ENCODE measurements at regions not wholly inside any gene's neighbourhood (a gene's known extent, or its start where the extent isn't known, plus 50 kb on each side); places are given as distances from the start of the nearest gene placed in this dataset.

- Histone ChIP-seq H3K36me3 (ENCODE audit: control insufficient read depth, insufficient read depth, low read length) (no peaks in the 10 kb centered on the region), H3K4me1 (ENCODE audit: control insufficient read depth, insufficient read depth, low read length) (peaks cover 3% of the 10 kb centered on the region), H3K9me3 (ENCODE audit: control insufficient read depth, insufficient read depth, low read depth, low read length) (no peaks in the 10 kb centered on the region), H3K27ac (ENCODE audit: low read length) (no peak overlapping the region), H3K27me3 (ENCODE audit: control insufficient read depth, insufficient read depth, low read length) (no peaks in the 10 kb centered on the region), H3K4me3 (ENCODE audit: low read depth in 2 of 2, low read length in 2 of 2) (peak overlapping the region in 1 of 2 experiments; percentile 44; a peak in 1 of 4 replicates)
- ChIA-PET POLR2A (interaction anchor here (1.3 kb wide), 1 partner anchor 16 kb away, joined by 3 read pairs; a partner anchor contains a TSS), CTCF (no interaction called here)
- ATAC-seq (no peak), DNase-seq (ENCODE audit: low read depth, low spot score) (no peak)
- BruUV-seq (replicated peaks), result no TSS peak
- intact Hi-C loops (cut with micrococcal nuclease; ENCODE audit: unreplicated experiment) (no loop called here), in situ Hi-C loops (cut with HindIII; ENCODE audit: low pct_unique_long_range_greater_than_20kb, low sequenced_read_pairs) (no loop called here)
- TF ChIP-seq, protein P1, sequence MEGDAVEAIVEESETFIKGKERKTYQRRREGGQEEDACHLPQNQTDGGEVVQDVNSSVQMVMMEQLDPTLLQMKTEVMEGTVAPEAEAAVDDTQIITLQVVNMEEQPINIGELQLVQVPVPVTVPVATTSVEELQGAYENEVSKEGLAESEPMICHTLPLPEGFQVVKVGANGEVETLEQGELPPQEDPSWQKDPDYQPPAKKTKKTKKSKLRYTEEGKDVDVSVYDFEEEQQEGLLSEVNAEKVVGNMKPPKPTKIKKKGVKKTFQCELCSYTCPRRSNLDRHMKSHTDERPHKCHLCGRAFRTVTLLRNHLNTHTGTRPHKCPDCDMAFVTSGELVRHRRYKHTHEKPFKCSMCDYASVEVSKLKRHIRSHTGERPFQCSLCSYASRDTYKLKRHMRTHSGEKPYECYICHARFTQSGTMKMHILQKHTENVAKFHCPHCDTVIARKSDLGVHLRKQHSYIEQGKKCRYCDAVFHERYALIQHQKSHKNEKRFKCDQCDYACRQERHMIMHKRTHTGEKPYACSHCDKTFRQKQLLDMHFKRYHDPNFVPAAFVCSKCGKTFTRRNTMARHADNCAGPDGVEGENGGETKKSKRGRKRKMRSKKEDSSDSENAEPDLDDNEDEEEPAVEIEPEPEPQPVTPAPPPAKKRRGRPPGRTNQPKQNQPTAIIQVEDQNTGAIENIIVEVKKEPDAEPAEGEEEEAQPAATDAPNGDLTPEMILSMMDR (IDR thresholded peaks at IDR 0.05), result no peak
- TF ChIP-seq SIN3A (IDR thresholded peaks at IDR 0.05; ENCODE audit: borderline replicate concordance, insufficient read depth, low read depth, low read length), result no peak
- no peak for TF ChIP-seq TCF7L2 (IDR thresholded peaks at IDR 0.05; ENCODE audit: low read depth, low read length)
- TF ChIP-seq, protein P2, sequence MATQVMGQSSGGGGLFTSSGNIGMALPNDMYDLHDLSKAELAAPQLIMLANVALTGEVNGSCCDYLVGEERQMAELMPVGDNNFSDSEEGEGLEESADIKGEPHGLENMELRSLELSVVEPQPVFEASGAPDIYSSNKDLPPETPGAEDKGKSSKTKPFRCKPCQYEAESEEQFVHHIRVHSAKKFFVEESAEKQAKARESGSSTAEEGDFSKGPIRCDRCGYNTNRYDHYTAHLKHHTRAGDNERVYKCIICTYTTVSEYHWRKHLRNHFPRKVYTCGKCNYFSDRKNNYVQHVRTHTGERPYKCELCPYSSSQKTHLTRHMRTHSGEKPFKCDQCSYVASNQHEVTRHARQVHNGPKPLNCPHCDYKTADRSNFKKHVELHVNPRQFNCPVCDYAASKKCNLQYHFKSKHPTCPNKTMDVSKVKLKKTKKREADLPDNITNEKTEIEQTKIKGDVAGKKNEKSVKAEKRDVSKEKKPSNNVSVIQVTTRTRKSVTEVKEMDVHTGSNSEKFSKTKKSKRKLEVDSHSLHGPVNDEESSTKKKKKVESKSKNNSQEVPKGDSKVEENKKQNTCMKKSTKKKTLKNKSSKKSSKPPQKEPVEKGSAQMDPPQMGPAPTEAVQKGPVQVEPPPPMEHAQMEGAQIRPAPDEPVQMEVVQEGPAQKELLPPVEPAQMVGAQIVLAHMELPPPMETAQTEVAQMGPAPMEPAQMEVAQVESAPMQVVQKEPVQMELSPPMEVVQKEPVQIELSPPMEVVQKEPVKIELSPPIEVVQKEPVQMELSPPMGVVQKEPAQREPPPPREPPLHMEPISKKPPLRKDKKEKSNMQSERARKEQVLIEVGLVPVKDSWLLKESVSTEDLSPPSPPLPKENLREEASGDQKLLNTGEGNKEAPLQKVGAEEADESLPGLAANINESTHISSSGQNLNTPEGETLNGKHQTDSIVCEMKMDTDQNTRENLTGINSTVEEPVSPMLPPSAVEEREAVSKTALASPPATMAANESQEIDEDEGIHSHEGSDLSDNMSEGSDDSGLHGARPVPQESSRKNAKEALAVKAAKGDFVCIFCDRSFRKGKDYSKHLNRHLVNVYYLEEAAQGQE (IDR thresholded peaks at IDR 0.05; ENCODE audit: insufficient read depth in 1 of 2, low read depth in 2 of 2, low read length in 1 of 2), result no peak
- TF ChIP-seq POLR2AphosphoS5 (IDR thresholded peaks at IDR 0.05; ENCODE audit: low read depth, low read length), result no peak
Measured at GRCh38 chr6:26250698-26251044, 114.3 kb upstream of the BTN3A2 start.

- H3K9me3 ChIP-seq (ENCODE audit: control insufficient read depth, insufficient read depth, low read depth, low read length), result no peaks in the 10 kb centered on the region
- DNase-seq (ENCODE audit: low read depth, low spot score), result no peak
- in situ Hi-C loops (cut with HindIII; ENCODE audit: low pct_unique_long_range_greater_than_20kb, low sequenced_read_pairs), result no loop called here
- H3K27me3 ChIP-seq (ENCODE audit: control insufficient read depth, insufficient read depth, low read length), result no peaks in the 10 kb centered on the region
- ChIA-PET CTCF (no interaction called here), POLR2A (interaction anchor here (1.3 kb wide), 1 partner anchor 17 kb away, joined by 3 read pairs; a partner anchor contains a TSS)
- ATAC-seq, result no peak
- intact Hi-C loops (cut with micrococcal nuclease; ENCODE audit: unreplicated experiment), result no loop called here
- BruUV-seq (replicated peaks), result no TSS peak
- TF ChIP-seq, protein P1 (IDR thresholded peaks at IDR 0.05), result no peak
- TF ChIP-seq, protein P2 (IDR thresholded peaks at IDR 0.05; ENCODE audit: insufficient read depth in 1 of 2, low read depth in 2 of 2, low read length in 1 of 2), result no peak
- TF ChIP-seq POLR2AphosphoS5 (IDR thresholded peaks at IDR 0.05; ENCODE audit: low read depth, low read length) (no peak), TCF7L2 (IDR thresholded peaks at IDR 0.05; ENCODE audit: low read depth, low read length) (no peak), SIN3A (IDR thresholded peaks at IDR 0.05; ENCODE audit: borderline replicate concordance, insufficient read depth, low read depth, low read length) (no peak)
- peak overlapping the region; percentile 41 to 44 for H3K4me3 ChIP-seq (ENCODE audit: low read depth in 2 of 2, low read length in 2 of 2)
- no peaks in the 10 kb centered on the region for H3K36me3 ChIP-seq (ENCODE audit: control insufficient read depth, insufficient read depth, low read length)
- peak overlapping the region; percentile 3; the same call in 1 of the 2 replicates for H3K27ac ChIP-seq (ENCODE audit: low read length)
- peaks cover 3% of the 10 kb centered on the region for H3K4me1 ChIP-seq (ENCODE audit: control insufficient read depth, insufficient read depth, low read length)
Measured at GRCh38 chr6:26251354-26252076, 113.5 kb upstream of the BTN3A2 start.
